ENCODE measurements at regions not wholly inside any gene's neighbourhood (a gene's known extent, or its start where the extent isn't known, plus 50 kb on each side); places are given as distances from the start of the nearest gene placed in this dataset.

DNA sequence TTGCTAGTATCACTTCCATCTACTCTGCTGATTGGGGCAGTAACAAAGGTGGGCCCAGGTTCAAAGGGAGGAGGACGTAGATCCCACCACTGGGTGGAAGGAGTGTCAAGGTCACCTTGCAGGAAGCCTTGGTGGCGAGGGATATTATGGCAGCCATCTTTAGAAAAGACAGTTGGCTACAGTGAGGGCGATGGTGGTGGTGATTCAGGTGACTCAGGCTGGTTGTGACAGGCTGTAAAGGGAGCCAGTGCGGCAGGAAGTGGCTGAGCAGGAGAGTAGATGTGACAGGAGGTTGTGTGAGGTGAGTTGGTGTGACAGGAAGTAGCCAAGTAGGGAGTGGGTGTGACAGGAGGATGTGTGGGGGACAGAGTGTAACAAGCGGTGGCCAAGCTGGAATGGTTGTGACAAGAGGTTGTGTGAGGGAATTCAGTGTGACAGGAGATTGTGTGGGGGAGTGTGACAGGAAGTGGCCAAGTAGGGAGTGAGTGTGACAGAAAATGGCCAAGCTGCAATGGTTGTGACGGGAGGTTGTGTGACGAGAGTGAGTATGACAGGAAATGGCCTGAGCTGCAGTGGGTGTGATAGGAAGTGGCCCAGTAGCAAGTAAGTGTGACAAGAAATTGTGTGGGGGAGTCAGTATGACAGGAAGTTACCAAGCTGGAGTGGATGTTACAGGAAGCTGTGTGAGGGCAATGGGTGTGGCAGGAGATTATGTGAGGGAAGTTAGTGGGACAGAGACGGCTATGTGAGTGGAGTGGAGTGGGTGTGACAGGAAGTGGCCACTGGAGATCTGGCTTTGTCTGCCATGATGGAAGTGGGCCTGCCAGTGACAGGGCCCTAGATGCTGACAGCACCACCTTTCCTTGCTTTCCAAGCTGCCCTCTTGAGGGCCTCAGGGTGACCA, 136.5 kb upstream of the MYL2 start:
- DNase-seq = no peak

DNA sequence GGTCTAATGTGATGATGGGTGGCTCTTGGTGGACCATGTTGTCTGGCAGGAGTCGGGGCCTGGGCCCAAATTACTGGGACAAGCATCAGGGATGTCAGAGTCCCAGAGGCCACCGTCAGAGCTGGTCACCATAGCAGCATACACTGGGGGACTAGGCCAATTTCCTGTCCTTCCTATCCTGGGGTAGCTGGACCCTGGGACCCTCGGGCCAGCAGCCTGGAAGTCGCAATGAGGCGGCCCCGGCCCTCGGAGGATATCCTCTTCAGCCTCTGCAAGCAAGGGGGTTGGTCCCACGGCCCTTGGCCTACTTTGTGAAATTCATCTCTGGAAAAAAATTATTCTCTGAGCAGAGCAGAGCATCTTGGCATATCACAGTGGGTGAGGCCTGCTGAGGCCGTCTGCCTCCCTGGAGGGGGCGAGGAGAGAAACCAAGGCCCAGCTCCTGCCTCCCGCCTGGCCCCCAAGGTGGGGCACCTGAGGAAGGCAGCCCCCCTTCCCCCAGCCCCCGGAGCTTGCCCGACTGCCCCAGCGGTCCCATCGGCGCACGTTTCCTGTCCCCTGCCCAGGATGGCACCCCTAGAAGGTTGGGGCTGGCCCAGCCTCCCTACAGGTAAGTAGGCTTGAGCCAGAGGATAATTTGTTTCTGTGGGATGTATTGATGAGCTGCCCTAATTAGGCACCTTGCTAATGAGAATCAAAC, 135.0 kb upstream of the MYL2 start:
- no peak for DNase-seq

DNA sequence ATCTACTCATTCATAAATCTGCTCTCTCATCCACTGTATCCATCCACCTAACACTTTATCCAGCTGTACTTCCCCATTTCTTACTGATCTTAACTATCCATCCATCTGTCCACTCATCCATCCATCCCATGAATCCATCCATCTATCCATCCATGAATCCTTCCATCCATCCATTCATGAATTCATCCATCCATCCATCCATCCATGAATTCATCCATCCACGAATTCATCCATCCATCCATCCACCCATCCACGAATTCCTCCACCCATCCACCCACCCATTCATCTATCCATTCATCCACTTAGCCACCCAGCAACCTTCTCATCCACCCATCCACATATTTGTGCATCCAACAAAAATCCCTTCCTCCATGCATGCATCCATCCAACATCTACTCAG, 128.6 kb upstream of the MYL2 start:
- DNase-seq = no peak

DNA sequence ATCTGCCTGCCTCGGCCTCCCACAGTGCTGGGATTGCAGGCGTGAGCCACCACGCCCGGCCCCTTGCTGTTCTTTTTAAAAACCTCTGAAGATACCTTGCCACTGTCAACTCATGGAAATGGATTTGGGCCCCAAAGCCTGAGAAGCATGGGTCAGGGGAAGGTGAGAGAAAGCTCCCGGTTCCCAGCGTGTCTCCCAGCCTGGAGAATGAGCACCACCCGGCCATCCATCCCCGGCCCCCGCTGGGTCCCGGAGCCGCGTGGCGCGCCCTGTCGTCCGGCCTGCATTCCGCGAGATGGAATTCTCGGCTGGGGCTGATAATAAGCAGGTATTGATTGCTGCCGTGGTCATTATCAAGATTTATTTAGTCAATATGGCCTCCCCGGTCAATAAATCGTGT, 126.5 kb upstream of the MYL2 start:
- DNase-seq = no peak

DNA sequence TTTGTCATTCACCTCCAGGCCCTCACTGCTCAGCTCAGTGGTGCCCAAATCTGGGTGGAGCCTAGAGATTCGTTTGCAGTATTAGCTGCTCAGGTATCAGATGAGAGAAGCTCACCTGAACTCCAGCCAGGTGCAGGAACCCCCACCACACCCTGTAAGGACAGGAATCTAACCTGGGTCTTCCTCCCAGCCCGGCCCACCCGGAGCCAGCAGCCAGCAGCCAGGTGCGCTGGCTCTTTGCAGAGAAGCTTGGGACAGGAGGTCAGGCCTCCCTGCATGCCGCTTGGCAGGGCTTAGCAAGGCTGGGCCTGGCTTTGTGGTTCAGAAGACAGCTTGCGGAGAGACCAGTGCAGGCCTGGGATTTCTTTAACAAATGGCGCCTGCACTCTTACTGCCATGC, 125.6 kb upstream of the MYL2 start:
- no peak for DNase-seq

DNA sequence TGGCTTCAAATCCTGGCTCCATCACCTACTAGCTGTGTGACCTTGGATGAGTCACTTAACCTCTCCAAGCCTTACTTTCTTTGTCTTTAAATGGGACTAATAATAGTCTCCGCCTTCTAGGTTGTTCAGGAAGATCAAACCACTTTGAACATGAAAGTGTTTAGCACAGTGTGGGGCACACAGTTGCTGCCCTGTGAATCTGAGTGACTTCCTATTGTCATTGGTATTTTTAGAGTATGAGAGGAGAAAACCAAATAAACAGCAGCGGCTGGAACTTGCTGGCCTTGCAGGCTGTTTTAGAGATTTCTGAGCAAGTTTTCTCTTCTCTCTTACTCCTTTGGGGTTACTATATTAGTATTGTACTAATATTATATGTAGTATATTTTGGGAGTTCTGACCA, 120.7 kb upstream of the MYL2 start:
- DNase-seq = no peak

DNA sequence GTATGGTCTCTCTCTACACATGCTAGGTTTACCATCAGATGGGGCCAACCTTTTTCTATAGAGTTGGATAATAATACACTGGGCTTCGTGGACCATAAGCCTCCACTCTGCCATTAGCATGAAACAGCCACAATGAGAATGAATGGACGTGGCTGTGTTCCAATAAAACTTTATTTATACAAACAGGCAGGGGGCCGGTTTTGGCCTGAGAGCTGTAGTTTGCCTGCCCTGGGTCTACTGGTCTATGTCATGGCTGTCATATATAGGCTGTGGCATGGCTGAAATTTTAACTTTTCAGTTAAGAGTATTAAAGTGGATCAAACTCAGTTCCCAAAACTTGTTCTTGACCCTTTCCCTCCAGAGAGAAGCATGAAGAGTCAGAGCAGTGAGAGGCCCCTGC, 120.3 kb upstream of the MYL2 start:
- no peak for DNase-seq

DNA sequence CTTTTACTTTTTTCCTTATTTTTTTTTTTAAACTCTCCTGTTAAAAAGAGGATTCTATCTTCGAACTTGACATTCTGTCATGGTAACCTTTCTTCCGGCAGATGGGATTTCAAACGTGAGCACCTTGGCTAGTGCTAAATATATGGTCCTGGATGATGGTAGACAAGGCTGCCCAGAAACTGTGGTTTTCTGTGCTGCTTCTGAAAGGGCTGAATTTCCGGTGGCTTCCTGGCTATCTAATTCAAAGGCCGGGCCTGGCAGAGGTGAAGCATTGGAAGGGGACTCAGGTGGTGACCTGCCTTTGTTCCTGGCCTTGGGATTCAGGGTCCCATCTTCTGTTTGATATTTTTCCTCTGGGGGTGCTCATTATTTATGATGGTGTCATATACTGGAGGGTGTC, 118.6 kb upstream of the MYL2 start:
- no peak for DNase-seq

DNA sequence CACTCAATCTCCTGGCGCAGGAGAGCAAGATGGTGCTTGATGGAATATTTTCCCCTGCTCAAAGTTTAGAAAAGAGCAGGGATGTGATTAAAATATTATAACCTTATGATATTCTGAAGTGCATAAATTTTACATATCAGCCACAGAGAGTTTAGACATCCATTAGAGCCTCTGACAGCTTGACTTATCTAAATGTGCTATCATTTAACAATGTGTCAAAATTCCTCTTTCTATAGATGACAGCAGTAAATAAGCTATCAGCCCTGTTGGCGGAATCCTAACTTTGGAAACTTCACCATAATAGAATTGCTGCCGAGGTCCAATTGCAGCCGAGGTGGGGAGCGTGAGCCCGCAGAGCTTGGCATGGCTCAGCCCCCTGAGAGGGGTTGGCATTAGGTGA, 117.7 kb upstream of the MYL2 start:
- no peak for DNase-seq

DNA sequence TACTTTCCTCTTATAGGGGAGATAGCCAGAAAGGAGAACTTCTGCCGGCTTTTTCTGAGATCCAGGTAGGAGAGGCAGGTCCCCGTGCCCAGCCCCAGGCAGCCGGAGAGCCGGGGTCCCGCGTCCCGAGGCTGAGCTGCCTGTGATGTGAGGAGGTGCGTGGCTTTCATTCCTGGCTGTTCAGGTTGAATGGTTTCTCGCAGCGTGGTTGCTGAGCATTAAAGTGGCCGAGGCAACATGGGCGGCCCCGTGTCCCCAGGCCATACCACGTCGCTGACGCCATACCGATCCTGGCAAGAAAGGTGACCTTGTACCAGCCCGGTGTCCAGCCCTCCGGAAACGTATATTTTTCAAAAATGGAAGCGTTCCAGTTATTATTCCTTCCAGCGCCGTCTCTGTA, 116.7 kb upstream of the MYL2 start:
- no peak for DNase-seq

DNA sequence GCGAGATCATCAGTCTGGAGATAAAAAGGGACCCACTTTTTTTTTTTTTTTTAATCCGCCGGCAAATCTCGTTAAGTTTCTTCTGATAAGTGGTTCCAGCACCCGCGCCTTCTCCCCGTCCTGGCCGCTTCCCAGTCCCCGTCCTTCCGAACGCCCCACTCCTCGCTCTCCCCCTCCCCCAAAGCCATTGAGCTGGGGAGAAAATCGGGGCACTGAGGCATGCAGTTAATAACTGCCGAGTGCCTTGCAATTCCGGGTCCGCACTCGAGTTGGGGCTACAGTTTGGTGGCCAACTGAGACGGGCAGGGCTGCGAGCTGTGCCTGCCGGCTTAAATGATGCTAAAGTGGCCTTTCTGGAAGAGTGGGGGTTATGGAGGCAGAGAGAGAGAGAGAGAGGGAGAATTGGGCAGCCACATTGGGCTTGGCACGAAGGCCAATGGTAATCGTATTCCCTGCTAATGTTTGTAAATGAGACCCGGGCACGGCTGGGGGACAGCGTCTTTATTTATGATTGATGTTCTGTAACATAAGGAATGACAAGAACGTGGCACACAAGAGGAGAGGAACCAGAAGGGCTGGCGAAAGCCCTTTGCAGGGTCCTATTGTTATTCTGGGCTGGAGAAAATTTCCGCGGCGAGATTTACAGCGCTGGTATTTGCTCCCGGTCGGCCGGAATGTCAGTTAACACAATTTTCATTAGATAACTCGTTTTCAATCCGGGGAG, 115.4 kb upstream of the MYL2 start:
- no peak for DNase-seq

DNA sequence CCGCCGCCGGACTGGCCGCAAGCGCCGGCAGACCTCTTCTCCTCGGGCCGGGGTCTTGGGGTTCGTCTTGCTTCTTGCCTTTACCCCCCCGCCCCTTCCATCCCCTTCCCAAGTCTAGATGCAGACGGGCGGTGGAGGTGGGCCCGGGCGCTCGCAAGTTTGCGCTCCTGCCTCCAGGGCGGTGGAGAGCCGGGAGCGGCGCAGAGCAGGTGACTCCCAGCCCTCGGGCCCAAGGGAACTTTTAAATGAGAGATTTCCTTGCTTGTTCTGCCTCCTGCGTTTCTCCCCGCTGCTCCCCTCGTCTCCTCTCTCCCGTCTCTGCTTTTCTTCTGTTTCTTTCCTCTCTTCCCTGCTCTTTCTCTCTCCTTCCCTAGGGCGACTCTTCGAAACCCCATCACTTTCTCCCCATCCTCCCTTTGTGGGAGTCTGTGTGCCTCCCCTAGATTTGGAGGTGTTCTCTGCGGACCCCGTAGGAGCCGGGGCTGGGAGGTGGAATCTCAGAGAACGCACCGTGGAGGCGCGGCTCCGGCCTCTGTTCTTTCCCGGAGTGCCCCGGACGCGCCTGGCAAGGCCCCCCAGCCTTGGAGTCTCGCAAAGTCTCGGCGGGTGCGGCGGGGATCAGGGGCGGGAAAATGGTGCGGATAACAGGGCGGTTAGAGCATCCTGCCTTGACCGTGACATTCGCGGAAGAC, 114.7 kb upstream of the MYL2 start:
- DNase-seq = no peak

DNA sequence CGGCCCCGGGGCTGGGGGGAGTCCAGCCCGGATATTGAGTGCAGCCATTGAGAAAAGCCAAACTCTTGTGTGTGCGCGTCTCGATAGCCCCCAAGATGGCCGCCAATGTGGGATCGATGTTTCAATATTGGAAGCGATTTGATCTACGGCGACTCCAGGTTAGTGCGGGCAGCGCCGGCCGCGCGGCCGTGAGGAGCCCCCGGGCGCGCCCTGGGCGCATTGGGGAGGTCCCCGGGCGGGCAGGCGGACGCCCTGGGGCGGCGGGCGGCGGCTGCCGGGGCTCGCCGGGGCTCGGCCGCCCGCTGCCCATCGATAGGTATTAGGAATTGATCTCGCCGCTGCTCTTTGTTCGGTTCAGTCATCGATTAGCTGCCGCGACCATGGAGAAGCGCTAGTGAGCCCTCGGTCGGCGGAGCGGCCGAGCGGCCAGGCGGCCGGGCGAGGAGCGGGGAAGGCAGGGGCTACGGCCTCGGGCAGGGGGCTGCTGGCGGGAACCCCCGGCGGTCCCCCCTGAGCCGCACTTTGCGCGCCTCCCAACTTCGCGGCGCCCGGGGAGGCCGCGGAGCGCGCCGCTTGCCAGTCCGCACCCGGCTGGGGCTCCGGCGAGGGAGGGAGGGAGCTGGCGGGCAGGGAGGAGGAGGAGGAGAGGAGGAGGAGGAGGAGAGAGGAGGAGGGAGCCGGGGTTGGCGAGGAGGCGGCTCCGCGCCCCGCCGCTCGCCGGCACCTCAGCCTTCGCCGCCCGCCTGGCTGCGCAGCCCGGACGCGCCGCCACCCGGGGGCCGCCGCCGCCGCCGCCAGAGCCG, 113.9 kb upstream of the MYL2 start, which contains the start of gene CUX2:
Gene CUX2 (plus strand): TSS at position 83 of the 803 bp plus-strand sequence.
- peak in 5 of 51 donors; percentile 4 to 16 (median 11) for DNase-seq

DNA sequence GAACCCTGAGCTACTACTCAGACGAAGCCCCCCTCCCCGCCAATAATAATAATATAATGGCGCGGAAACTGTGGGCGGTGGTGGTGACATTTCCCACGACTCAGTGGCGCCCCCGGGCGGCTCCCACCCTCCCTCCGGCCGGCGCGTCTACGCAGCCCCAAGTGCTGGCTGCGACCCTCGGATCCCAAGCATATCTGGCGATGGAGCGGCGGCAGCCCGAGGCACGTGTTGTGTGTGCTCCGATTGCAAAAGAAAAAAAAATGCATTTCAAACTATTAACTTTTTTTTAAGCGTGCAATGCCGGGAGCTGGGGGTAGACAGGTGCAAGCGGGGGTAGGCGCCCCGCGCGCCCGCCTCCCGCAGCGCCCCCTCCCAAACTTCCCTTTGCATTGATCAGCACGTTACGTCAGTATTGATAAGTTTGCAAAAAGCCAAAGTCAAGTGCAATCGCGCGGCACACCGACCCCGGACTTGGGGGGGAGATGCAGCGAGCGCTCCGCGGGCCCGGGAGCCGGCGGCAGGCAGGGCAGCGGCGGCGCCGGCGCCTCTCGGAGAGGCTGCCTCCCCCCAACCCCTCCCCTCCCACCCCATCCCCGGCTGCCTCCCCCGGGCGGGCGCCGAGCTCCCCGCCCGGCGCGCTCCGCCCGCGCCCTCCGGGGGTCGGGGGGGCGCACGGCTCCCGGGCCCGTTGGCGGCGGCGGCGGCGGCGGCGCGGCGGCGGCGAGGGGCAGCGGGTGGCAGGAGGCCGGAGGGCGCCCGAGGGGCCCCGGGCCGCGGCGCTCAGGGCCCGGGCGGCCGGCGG, 113.1 kb upstream of the MYL2 start:
- no peak for DNase-seq

DNA sequence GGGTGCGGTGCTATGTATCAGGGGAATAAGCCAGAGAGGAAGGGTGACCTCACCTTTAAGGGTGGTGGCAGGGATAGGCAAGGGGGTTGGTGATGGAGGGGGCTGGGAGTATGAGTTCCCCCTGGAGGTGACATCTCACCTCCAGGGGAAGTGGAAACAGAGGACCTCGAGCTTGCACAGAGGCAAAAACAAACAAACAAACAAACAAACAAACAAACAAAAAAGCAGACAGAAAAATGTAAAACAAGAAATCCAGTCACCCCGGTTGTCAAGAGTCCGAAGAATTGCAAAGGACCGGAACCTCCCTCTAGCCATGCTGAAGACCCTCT, 112.2 kb upstream of the MYL2 start:
- no peak for DNase-seq

DNA sequence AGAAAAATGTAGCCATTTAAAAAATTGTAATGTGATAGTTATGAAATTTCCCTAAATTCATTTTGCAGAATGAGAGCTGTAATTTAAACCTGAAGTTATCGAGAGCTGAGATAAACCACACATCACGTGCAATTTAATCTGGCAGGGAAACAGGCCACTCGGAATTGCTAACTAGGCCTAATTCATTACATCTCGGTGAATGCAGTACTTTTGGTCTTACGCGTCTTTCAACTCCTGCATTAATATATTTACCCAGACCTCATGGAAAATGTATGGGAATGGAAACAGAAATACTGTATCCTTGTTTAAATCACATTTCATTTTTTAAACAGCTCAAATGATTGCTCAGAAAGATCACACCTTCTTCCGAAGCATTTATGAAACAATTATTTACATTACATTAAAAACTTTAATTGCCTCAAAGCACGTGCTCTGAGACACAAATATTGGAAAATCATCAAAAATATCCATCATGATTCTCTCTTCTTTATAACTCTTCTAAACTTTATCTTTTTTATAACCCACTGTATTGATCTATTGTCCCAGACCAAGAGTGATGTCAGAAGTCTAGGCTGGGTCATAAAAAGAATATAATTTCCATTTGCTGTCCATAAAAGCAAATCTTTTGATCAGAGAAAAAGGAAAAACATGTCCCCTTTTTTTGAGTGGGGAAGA, 111.7 kb upstream of the MYL2 start:
- no peak for DNase-seq

DNA sequence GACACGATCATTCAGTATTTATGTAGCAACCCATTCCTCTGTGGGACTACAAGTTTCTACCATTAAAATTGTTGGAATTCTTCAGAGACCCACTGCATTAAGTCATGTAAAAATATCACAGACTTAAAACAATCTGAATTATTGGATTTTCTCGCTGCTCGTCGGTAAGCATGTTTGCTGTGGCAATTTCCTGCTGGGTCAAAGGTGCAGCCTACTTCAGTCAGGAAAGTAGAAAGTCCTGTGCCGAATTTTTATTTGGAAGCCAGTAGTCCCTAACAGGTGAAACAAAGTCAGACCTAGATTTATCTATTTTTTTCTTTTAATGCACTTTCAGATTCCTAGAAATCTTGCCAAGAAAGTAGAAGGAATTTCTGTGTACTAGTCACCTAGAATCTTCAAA, 110.4 kb upstream of the MYL2 start:
- DNase-seq = no peak

DNA sequence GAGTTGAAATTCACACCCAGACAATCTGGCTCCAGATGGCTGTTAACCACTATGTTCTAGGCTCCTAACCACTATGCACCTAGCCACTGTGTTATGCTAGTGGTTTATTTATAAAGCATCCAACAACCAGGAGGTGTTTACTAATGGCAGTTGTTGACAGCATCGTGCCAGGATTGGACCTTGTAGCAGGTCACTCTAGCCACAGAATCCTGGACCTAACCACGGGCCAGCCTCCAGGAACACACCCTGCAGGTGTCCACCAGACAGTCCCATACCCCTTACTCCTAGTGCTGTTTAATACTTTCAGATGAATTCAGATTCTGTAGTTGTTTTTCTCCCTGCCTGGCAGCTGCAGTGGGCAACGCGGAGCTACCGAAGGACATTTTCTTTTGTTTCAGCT, 109.4 kb upstream of the MYL2 start:
- no peak for DNase-seq

DNA sequence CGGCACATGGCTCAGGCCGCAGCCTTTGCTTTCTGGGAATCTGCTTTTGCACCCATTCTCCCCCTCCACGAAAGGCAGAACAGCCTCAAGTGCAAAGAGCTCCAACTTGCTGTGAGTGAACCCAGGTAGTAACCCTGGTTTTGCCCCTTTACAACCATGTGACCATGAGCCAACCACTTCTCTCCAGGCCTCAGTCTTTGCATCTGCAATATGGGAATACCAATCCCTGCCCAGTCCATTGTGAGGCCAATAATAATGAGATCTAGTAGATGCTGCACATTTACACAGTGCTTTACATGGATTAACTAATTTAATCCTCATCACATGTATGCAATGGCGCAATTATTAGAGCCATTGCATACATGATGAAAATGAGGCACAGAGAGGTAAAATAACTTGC, 108.9 kb upstream of the MYL2 start:
- DNase-seq = no peak

DNA sequence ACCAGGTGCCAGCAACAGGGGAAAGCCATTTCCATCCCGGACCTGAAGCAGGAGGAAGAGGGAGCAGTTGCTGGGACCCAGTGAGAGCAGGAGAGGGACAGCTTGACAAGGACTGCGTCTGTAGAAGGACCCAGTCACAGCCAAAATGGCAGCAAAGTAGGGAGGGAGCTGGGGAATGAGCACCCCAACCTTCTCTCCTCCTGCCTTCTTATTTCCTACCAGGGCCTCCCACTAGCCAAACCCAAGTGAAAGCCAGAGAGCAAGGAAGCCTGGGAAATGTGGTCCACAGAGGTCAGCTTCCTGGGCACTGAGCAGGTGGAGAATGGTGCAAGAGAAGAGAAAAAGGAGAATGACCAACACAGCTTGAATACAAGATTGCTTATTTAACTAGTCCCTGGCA, 108.5 kb upstream of the MYL2 start:
- DNase-seq = no peak

Measured in hypothalamus (tissue), 51 donors.